GM21381 (cell line): ENCODE measurements at regions not wholly inside any gene's neighbourhood (a gene's known extent, or its start where the extent isn't known, plus 50 kb on each side); places are given as distances from the start of the nearest gene placed in this dataset.

Source experiments
- ATAC-seq: cut with Tn5 transposase; IDR thresholded peaks from one replicate; pipeline ENCODE4 v1.9.1; 2021; ENCODE audit warnings: mild to moderate bottlenecking, moderate library complexity; ENCODE audit not compliant: unreplicated experiment

- no peak for ATAC-seq
Measured at GRCh38 chr22:34301569-34301968, 381.3 kb upstream of the LARGE1 start.

- no peak for ATAC-seq
Measured at GRCh38 chr22:34303656-34304055, 383.4 kb upstream of the LARGE1 start.

DNA sequence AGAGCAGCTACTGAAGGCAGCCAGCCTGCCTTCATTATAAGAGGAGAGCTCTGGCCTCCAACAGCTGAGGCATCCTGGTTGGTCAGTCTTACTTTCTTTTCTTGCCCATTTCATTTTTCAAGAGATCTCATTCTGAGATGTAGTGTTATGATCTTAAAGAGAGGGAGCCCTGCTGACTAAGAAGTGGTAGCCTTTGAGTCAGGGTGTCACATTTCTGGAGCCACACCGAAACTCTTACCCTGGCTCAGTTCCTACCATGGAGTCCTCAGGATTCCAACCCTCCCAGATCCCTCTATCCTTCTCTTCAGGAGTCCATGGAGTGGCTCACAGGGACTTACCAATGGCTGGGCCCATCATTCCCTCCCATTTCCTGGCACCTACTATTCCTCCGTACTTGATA, 386.1 kb upstream of the LARGE1 start:
- ATAC-seq = no peak

DNA sequence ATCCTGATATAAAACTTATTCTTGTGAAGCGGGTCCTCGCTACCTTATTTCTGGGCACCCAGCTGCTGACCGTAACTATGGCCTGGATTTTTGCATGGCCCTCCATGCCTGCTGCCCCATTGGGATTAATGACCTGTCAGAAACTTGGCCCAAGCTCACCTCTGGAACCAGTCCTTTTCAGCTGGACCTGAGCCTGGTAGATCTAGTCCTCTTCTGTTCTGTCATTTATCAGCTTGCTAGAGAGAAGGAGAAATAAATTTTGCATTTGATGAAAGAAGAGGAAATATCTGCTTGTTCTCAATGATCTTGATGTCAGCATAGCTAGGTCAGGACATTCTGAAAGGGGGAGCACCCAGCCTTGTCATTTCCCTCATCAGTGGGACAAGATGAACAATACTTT, 387.8 kb upstream of the LARGE1 start:
- ATAC-seq = no peak

DNA sequence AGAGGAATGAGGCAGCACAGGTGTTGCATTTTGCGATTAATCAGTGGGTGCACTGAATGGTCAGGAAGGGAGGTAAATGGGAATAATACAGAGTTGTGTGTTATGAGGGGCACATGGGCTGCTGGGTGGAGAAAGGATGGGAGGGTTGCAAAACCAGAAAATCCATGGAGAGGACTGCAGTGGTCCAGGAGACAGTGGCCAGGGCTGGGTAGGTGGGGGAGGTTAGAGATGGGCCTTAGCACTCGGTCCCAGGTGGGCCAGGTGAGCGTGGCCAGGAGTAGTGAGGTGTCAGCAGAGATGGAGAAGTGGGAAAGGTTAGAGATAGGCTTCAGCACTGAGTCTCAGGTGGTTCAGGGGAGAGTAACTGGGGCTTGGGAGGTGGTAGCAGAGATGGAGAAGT, 399.1 kb upstream of the LARGE1 start:
- ATAC-seq = no peak

DNA sequence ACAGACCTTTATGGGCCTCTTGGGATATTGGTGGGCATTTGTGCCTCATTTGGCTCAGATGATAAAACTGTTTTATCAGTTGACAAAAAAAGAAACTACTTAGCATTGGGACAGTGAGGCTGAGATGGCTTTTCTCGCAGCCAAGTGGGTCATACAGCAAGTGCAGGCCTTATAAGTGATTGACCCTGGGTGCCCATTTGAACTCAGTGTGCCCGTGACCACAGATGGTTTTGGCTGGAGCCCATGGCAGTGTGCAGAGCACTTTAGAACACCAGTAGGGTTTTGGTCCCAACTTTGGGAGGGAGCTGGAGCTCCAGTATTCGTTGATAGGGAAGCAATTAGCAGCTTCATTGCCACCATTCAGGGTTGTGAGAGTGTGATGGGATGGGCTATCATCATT, 404.5 kb upstream of the LARGE1 start:
- no peak for ATAC-seq

- ATAC-seq = no peak
Measured at GRCh38 chr22:34326901-34327300, 406.6 kb upstream of the LARGE1 start.

GRCh38 chr22:34330432-34330831, 410.2 kb upstream of the LARGE1 start:
- ATAC-seq = no peak

- no peak for ATAC-seq
Measured at GRCh38 chr22:34333285-34333684, 413.0 kb upstream of the LARGE1 start.

- no peak for ATAC-seq
Measured at GRCh38 chr22:34334893-34335292, 414.6 kb upstream of the LARGE1 start.

DNA sequence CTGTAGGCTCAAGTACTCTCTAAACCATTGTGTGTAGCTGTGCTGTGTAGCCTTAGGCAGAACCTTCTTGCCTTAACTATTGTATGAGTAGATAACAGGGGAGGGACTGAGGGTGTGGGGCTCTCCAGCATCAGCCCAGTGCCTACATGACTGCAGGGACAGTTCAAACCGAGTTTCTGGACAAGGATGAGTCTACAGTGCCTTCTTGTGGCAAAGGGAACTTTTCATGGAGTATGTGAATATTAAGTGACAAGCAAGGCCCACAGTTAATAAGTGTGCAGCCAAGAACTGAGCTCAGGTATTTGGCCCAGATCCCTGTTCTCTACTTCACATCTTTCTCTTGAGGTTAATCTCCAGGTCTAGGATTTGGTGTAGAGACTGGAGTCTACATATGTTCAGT, 424.4 kb upstream of the LARGE1 start:
- no peak for ATAC-seq

GRCh38 chr22:34354071-34354817, 434.0 kb upstream of the LARGE1 start:
- no peak for ATAC-seq

DNA sequence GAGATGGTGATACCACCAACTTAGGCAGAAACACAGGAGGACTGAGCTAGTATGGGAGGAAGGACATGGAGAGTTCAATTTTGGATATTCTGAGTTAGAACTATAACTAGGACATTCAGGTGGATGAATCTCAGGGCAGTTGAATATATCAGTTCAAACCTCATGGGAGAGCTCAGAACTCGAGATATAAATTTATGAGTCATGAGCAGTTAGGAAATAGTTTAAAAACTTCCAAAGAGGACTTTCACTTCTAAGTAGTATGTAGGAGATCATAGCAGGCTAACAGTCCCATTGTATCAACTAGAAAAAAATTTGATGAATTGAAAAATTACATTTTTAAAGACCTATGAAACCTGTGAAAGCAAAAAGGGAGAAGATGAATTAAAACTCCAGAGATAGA, 436.2 kb upstream of the LARGE1 start:
- no peak for ATAC-seq

GRCh38 chr22:34370711-34371110, 450.4 kb upstream of the LARGE1 start:
- ATAC-seq = no peak

GRCh38 chr22:34379825-34380224, 459.5 kb upstream of the LARGE1 start:
- no peak for ATAC-seq

- no peak for ATAC-seq
Measured at GRCh38 chr22:34380532-34380931, 460.3 kb upstream of the LARGE1 start.

- ATAC-seq = no peak
Measured at GRCh38 chr22:34390400-34390799, 470.1 kb upstream of the LARGE1 start.

GRCh38 chr22:34395370-34395769, 475.1 kb upstream of the LARGE1 start:
- ATAC-seq = no peak

- ATAC-seq = no peak
Measured at GRCh38 chr22:34403667-34404066, 483.4 kb upstream of the LARGE1 start.

- ATAC-seq = no peak
Measured at GRCh38 chr22:34410111-34410510, 489.8 kb upstream of the LARGE1 start.

DNA sequence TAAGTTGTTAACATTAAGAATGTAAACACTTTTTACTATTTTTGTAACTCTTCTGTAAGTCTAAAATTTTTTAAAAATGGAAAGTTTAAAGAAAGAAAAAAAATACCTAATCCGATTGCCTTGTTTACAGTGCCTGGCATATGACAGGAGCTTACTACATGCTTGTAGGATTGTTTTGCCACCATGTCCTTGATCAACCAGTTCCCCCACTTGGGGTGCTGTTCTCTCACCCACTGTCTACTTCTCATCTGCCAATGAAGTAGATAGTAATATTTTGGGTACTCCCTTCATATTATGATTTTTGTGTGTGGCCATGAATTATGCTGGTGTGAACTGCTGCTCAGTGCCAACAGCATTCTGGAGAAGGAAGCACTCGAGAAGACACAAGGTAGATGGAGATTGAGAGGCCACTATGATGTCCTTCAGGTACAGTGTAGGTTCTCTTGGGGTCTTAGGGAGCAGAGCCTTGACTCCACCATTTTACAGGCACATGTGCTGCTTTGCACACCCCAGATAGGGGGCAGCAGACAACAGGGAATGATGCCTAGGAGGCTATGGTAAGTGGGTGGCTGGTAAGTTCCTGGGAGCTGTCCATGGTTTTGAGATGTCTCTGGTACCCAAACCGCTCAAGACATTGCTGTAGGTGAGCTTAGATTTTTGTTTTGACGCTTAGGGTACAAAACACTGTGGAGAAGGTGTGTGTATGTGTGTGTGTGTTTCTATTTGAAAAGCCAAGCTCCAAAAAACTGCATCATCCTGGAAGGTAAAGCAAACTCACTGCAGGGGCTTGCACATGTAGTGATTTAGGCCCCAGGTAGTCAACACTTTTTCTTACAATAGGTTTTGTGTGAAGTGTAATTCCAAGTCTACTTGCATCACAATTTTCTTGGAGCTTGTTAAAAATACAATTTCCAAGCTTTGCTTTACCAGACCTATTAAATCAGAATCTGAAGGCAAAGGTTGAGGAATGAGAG, 494.5 kb upstream of the LARGE1 start:
- ATAC-seq = no peak
